ENCODE measurements at regions not wholly inside any gene's neighbourhood (a gene's known extent, or its start where the extent isn't known, plus 50 kb on each side); places are given as distances from the start of the nearest gene placed in this dataset.

DNA sequence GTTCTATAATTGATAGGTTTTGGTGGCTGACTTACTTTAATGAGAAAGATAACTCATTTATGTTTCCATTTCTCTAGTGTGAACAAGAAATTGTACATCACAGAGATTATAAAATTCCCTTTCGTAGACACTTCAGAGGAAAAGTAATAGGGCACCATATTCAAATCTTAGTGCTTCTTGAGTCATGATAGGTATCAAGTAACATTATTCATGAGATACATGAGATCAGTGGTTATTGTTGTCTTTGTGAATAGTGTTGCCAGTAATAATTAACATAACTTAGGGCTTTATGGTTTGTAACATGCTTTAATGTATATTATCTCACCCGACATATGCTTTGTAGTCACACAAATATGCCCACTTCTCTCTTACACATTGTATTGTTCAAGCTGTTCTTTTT is 73.7 kb upstream of the IL15 start:
- TF ChIP-seq, protein P1, sequence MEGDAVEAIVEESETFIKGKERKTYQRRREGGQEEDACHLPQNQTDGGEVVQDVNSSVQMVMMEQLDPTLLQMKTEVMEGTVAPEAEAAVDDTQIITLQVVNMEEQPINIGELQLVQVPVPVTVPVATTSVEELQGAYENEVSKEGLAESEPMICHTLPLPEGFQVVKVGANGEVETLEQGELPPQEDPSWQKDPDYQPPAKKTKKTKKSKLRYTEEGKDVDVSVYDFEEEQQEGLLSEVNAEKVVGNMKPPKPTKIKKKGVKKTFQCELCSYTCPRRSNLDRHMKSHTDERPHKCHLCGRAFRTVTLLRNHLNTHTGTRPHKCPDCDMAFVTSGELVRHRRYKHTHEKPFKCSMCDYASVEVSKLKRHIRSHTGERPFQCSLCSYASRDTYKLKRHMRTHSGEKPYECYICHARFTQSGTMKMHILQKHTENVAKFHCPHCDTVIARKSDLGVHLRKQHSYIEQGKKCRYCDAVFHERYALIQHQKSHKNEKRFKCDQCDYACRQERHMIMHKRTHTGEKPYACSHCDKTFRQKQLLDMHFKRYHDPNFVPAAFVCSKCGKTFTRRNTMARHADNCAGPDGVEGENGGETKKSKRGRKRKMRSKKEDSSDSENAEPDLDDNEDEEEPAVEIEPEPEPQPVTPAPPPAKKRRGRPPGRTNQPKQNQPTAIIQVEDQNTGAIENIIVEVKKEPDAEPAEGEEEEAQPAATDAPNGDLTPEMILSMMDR (IDR thresholded peaks at IDR 0.05) = no peak
- no peak for TF ChIP-seq POLR2A (IDR thresholded peaks at IDR 0.05)

Measured in thyroid gland (tissue), 4 donors.